AG08395 (cell line): ENCODE measurements at regions not wholly inside any gene's neighbourhood (a gene's known extent, or its start where the extent isn't known, plus 50 kb on each side); places are given as distances from the start of the nearest gene placed in this dataset.
"Not testable (repeated sequence)": the region's sequence is repeated elsewhere in the genome, so short reads cannot be mapped to it uniquely, and the experiment has no call there.

ENCODE experiments used
- DNase-seq: peaks from one replicate; pipeline ENCODE4 v3.0.0; 2012; ENCODE audit warnings: mixed read lengths, low spot score

DNA sequence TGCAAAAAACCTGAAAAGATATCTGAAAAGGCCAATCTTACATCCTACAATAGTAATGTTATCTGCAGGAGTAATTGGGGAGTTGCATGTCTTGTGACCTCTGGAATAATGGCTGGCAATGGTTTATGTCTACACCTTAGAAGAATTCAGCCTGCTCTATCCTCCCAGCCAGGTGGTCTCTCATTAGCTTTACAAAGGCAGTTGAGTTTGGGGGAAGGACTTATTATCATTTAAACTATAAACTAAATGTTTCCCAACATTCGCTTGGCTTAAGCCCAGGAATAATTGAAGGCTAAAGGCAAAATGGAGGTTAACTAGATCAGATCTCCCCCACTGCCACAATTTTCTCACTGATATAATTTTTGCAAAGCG, 158.4 kb upstream of the SFSWAP start:
- DNase-seq: no peak

GRCh38 chr12:131553096-131553777, 157.7 kb upstream of the SFSWAP start:
- DNase-seq: no peak

DNA sequence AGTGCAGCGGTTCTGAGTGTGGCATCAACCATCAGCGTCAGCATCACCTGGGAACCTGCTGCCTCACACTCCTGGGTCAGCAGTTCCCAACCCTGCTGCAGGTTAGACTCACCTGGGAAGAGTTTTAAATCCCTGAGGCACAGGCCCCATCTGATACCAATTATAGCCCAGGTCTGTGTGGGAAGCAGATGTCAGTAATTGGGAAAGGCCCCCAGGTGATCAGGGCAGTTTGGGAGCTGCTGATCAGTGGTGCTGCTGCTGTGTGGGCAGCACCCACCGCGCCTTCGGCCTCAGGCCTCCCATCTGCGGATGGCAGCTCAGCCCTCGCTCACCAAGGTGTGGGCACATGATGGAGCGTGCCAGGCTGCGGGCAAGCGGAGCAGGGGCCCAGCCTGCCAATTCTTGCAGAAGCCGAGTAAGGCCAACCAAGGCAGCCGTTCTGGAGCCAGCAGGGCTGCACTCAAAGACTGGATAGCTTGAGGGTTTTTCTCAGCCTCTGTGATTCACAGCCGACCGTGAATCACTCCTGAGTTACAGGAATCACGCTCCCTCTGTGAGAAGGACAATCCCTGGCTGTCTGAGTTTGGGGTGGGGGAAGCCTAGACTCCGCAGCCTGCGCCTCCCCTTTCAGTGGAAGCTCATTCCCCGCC, 155.6 kb upstream of the SFSWAP start:
- DNase-seq: no peak

GRCh38 chr12:131555866-131556265, 155.0 kb upstream of the SFSWAP start:
- no peak for DNase-seq

GRCh38 chr12:131557078-131557709, 153.7 kb upstream of the SFSWAP start:
- no peak for DNase-seq

- DNase-seq: no peak
These were observed 151.1 kb upstream of the SFSWAP start for GRCh38 chr12:131559517-131560516.

DNA sequence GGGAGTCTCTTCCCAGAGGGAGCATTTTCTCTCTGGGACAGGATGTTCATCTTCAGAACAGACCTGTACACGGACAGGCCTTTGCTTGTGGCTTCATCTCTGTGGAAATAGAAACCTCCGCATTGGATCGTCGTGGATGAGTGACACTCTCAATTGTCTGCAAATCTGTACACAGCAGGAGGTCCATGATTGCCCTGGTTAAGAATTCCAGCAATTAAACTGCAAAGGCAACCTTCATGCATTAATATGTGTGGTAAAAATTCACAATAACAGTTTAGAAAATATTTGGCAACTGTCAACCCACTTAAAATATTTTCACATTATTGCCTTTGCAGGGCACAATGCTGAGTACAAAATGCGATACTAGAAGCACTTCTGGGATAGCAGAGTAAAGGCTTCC, 149.8 kb upstream of the SFSWAP start:
- DNase-seq: no peak

DNA sequence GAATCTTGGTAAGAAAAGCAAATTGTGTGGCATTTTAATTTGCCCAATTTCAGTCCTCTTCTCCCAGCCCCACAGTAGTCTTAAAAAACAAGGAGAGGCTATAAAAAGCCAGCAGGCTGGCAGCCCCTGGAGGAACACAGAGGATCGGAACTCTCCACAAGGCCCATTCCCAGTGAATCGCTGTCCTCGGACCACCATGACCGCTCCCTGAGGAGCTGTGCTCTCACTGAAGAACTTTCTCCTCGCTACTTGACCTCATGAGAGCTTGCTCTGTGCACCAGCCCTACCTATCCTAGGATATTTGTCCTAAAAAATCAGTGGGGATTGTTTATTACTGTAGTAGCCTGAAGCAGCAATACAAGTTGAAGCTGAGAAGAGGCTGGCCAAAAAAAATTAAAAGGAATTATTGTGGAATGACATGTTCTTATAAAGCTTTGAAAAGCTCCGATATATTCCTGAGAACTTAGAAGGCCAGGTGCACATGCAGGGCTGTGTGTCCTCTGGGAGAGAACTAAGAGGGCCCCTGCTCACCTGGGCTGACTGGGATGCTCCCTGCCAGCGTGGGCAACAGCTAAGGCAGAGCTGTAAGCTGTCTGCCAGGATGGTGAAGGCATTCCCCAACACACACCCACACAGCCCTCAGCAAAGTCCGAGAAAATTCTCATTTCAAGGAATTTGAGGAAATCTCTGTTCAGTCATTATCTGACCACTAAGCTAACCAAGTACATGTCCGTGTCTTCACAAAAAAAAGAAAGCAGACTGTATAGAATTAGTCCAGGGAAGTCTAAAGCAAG, 148.8 kb upstream of the SFSWAP start:
- DNase-seq: no peak

- not testable (repeated sequence) for DNase-seq
These were observed 146.7 kb upstream of the SFSWAP start for GRCh38 chr12:131564138-131564727.

DNA sequence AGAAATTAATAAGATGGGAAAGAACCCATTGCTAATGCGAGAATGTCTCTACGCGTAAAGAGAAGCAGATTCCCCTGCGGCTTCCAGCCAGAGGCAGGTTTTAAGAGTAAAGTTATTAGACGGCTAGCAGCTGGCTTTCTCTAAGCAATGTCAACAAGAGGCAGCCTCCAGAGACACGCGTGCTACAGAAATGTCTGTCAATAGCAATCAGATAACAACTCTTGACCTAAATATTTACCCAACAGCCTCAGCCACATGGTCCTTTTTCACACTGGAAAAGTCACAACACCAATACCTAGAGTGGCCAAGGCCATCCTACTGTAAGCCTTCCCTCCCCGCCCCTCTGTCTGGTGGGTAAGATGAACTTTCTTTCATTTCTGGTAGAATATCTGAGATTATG, 146.0 kb upstream of the SFSWAP start:
- no peak for DNase-seq

GRCh38 chr12:131565267-131566015, 145.4 kb upstream of the SFSWAP start:
- DNase-seq: no peak

DNA sequence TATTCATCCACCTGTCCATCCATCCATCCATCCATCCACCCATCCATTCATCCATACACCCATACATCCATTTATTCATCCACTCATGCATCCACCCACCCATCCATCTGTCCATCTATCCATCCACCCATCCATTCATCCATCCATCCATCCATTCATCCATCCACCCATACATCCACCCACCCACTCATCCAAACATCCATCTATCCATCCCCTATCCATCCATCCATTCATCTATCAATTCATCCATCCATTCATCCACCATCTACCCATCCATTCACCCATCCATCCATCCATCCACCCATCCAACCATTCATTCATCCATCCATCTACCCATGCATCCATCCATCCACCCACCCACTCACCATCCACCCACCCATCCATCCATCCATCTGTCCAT, 142.6 kb upstream of the SFSWAP start:
- no peak for DNase-seq

DNA sequence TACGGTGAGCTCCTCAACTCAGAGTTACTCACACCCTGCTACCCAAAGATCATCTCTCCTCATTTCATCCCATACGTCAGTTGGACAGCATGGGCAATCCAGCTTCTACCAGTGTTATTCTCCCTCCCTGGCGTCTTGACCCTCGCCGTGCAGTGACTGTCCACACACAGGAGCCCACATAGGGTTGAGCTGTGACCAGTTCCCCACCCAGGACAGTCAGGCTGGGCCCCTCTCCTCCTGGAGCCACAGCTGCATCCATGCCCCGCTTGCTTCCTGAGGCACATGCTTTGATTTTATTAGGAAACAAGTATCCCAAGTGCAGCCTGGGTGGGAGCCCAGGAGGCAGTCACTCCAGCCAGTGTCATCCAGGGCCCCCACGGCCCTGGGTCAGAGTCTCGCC, 140.3 kb upstream of the SFSWAP start:
- DNase-seq: no peak

GRCh38 chr12:131571827-131572226, 139.1 kb upstream of the SFSWAP start:
- no peak for DNase-seq

DNA sequence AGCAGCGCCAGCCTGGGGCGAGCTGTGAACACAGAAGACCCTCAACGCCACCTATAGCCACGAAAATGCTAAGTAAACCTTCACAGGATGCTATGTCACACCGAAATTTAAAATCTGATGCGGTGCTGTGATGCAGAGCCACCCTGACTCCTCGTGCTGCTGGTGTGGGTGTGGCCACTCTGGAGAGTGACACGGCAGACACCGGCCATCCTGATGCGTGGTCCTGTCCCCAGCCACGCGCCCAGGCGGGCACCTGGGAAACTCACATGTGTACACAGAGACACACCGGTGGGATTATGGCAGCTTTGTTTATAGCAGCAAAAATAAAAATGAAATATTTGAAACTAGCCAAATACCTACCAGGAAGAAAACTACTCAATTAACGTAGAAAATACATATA, 138.3 kb upstream of the SFSWAP start:
- no peak for DNase-seq

- no peak for DNase-seq
These were observed 137.1 kb upstream of the SFSWAP start for GRCh38 chr12:131573631-131574394.

- DNase-seq: no peak
These were observed 136.5 kb upstream of the SFSWAP start for GRCh38 chr12:131574395-131574771.

DNA sequence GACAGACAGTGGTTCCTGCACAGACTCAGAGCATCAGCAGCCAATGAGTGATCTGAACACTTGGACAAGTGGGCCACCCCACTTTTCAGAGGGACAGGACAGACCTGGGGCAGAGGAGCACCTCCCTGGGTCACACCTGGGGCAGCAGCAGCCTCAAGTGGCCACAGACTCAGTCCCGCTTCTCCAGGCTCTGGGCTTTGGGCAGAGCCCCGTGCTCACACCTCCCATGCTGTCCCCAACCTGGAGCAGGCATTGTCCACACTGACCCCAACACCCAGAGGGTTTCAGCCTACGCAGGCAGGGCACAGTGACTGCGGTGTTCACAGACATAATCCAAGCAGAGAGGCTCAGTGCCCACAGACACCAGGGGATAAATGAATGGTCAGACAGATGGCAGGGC, 135.5 kb upstream of the SFSWAP start:
- no peak for DNase-seq

- DNase-seq: not testable (repeated sequence)
These were observed 134.2 kb upstream of the SFSWAP start for GRCh38 chr12:131576734-131577133.

GRCh38 chr12:131577766-131578165, 133.1 kb upstream of the SFSWAP start:
- no peak for DNase-seq
